ENCODE measurements at regions not wholly inside any gene's neighbourhood (a gene's known extent, or its start where the extent isn't known, plus 50 kb on each side); places are given as distances from the start of the nearest gene placed in this dataset.

DNA sequence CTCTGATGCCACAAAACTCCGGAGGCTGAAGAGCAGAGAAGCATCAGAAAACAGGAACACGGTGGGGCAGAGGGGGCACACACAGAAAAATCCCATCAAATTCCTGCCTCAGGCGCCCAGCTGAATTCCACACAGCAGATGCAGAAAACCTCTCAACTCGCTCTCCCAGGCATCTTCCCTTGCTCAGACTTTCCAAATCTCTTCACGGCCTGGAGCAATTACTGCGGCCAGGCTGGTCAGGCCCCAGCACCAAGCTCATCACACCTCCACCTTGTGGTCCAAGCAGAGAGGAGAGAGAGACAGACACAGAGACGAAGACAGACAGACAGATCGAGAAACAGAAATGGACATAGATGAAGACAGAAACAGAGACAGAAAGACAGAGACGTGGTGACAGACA is 89.0 kb downstream of the NCOR2 start:
- Histone ChIP-seq H4K91ac (ENCODE audit: insufficient read depth, low read depth, low read length) (no peak overlapping the region), H4K8ac (ENCODE audit: low read depth in 2 of 2, low read length in 2 of 2) (no peak overlapping the region), H3K9me1 (ENCODE audit: insufficient read depth, low read length) (peaks cover 9% of the 10 kb centered on the region), H3K9ac (ENCODE audit: low read depth, low read length) (no peak overlapping the region), H2BK20ac (ENCODE audit: low read depth, low read length) (no peak overlapping the region), H3K4me2 (ENCODE audit: low read depth, low read length) (no peak overlapping the region), H2AK5ac (ENCODE audit: low read depth, low read length) (no peak overlapping the region), H3K4me1 (ENCODE audit: control insufficient read depth, insufficient read depth, low read length) (peaks cover 7% of the 10 kb centered on the region; the same call in 1 of the 2 replicates), H4K20me1 (ENCODE audit: insufficient read depth, low read length) (peaks cover 49% of the 10 kb centered on the region), H3K18ac (ENCODE audit: low read depth, low read length) (no peak overlapping the region), H3K9me3 (ENCODE audit: control insufficient read depth, insufficient read depth, low read length) (0 out of 2 replicates have a peak, but pooled peaks cover 3% of the 10 kb centered on the region), H2BK15ac (ENCODE audit: low read depth, low read length) (no peak overlapping the region), H2AK9ac (replicated peaks; ENCODE audit: low read depth, low read length, poor library complexity) (no peak overlapping the region), H3K36me3 (ENCODE audit: control insufficient read depth, insufficient read depth, low read length) (peaks cover 57% of the 10 kb centered on the region), H3K14ac (replicated peaks; ENCODE audit: low read depth, low read length) (no peak overlapping the region), H4K5ac (ENCODE audit: low read depth, low read length) (no peak overlapping the region), H3K4me3 (ENCODE audit: insufficient read depth, low read depth, low read length) (no peak overlapping the region), H3K79me1 (ENCODE audit: low read depth in 1 of 2, low read length in 2 of 2) (peaks cover 22 to 84% of the 10 kb centered on the region in 2 experiments), H2BK5ac (ENCODE audit: low read depth, low read length, poor library complexity, severe bottlenecking) (no peak overlapping the region), H3K27ac (ENCODE audit: insufficient read depth, low read length) (no peak overlapping the region), H3K4ac (ENCODE audit: low read depth, low read length) (no peak overlapping the region), H3K27me3 (ENCODE audit: control insufficient read depth, insufficient read depth, low read length) (no peaks in the 10 kb centered on the region), H2BK120ac (ENCODE audit: low read depth, low read length) (no peak overlapping the region), H3K56ac (ENCODE audit: extremely low read depth, insufficient read depth, low read length) (no peak overlapping the region; the same call in 1 of the 2 replicates), H3K23ac (ENCODE audit: low read depth, low read length) (no peak overlapping the region), H2AFZ (replicated peaks; ENCODE audit: low read length, poor library complexity) (no peak overlapping the region)
- ChIA-PET POLR2A (ENCODE audit: unreplicated experiment) (no interaction called here), CTCF (no interaction called here)
- in situ Hi-C loops (cut with MboI; ENCODE audit: low sequenced_read_pairs), result no loop called here
- BruUV-seq (replicated peaks), result no TSS peak
- no peak for TF ChIP-seq RAD21 (IDR thresholded peaks at IDR 0.05; ENCODE audit: low read length)
- no peak for TF ChIP-seq BHLHE40 (IDR thresholded peaks at IDR 0.05; ENCODE audit: low read depth, low read length)
- no peak for TF ChIP-seq MAFK (IDR thresholded peaks at IDR 0.05; ENCODE audit: low read depth, low read length)
- no peak for TF ChIP-seq POLR2A (IDR thresholded peaks at IDR 0.05; ENCODE audit: low read depth, low read length)
- no peak for TF ChIP-seq RCOR1 (IDR thresholded peaks at IDR 0.05; ENCODE audit: insufficient replicate concordance, low read length)
- DNase-seq (no peak), ATAC-seq (ENCODE audit: low read depth) (no peak)
- WGBS, 2 experiments (ENCODE audit: extremely low coverage in 2 of 2, insufficient read length in 1 of 2), result 89% methylated on average over 6 of the region's 9 CpGs; no CpG with 5 or more reads in 1 of the 2 experiments
- dilution Hi-C loops (cut with HindIII; ENCODE audit: low sequenced_read_pairs, unreplicated experiment), result no loop called here
- intact Hi-C loops (cut with micrococcal nuclease), result no loop called here

All from IMR-90 (cell line).